ENCODE measurements at regions not wholly inside any gene's neighbourhood (a gene's known extent, or its start where the extent isn't known, plus 50 kb on each side); places are given as distances from the start of the nearest gene placed in this dataset.
A peak's percentile ranks its signal among the peaks of the same experiment; 100 is the strongest.
"Not testable (repeated sequence)": the region's sequence is repeated elsewhere in the genome, so short reads cannot be mapped to it uniquely, and the experiment has no call there.

DNA sequence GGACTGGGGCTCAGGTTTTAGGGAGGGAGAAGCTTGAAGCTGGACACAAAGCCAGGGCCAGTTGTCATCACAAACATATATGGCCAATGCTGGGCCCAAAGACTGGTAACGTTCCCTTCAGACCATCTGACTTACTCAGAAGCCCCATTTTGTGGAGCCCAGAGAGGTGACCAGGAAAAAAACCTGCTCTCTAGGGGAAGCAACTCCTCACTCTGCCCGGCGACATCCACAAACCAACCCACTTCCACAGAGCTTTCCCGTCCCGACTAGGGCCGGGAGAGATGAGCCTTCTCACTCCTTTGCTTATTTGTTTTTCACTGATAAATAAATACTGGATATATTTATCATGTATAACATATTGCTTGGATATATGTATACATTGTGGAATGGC is 180.9 kb upstream of the RTL1 start:
- DNase-seq (no peak), ATAC-seq (no peak)
- intact Hi-C loops (cut with DNase I) = no loop called here
- Histone ChIP-seq H3K9me3 (no peaks in the 10 kb centered on the region), H3K27ac (no peak overlapping the region), H3K4me1 (no peaks in the 10 kb centered on the region), H3K36me3 (no peaks in the 10 kb centered on the region), H3K4me3 (no peak overlapping the region), H3K27me3 (peaks cover 0 to 16% of the 10 kb centered on the region in 2 donors)
- TF ChIP-seq, protein P1, sequence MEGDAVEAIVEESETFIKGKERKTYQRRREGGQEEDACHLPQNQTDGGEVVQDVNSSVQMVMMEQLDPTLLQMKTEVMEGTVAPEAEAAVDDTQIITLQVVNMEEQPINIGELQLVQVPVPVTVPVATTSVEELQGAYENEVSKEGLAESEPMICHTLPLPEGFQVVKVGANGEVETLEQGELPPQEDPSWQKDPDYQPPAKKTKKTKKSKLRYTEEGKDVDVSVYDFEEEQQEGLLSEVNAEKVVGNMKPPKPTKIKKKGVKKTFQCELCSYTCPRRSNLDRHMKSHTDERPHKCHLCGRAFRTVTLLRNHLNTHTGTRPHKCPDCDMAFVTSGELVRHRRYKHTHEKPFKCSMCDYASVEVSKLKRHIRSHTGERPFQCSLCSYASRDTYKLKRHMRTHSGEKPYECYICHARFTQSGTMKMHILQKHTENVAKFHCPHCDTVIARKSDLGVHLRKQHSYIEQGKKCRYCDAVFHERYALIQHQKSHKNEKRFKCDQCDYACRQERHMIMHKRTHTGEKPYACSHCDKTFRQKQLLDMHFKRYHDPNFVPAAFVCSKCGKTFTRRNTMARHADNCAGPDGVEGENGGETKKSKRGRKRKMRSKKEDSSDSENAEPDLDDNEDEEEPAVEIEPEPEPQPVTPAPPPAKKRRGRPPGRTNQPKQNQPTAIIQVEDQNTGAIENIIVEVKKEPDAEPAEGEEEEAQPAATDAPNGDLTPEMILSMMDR (IDR thresholded peaks at IDR 0.05) = no peak

DNA sequence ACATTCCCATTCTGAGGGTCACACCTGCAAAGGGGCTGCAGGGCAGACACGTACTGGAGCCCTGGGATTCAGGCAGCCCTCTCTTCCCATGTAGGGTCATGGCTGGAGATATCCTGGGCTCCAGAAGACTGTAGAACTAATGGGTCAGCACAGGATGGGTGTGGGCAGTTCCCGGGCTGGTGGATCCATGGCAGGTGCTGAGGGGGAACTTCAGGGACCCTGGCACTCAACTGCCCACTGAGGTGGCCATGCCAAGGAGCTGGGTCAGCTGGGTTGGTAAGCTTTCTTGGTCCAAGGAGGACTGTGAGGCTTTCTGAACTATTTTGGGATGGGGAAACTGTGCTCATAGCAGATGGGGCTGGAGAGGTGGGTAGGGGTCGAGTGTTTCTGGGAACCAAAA is 183.4 kb upstream of the RTL1 start:
- DNase-seq = peak in 1 of 4 donors; percentile 41
- H3K27me3 ChIP-seq = peaks cover 0 to 10% of the 10 kb centered on the region in 2 donors
- no peak overlapping the region for H3K27ac ChIP-seq
- TF ChIP-seq, protein P1 (IDR thresholded peaks at IDR 0.05) = no peak
- intact Hi-C loops (cut with DNase I) = no loop called here
- H3K4me1 ChIP-seq = no peaks in the 10 kb centered on the region
- no peaks in the 10 kb centered on the region for H3K9me3 ChIP-seq
- H3K4me3 ChIP-seq = no peak overlapping the region
- H3K36me3 ChIP-seq = no peaks in the 10 kb centered on the region
- no peak for ATAC-seq

DNA sequence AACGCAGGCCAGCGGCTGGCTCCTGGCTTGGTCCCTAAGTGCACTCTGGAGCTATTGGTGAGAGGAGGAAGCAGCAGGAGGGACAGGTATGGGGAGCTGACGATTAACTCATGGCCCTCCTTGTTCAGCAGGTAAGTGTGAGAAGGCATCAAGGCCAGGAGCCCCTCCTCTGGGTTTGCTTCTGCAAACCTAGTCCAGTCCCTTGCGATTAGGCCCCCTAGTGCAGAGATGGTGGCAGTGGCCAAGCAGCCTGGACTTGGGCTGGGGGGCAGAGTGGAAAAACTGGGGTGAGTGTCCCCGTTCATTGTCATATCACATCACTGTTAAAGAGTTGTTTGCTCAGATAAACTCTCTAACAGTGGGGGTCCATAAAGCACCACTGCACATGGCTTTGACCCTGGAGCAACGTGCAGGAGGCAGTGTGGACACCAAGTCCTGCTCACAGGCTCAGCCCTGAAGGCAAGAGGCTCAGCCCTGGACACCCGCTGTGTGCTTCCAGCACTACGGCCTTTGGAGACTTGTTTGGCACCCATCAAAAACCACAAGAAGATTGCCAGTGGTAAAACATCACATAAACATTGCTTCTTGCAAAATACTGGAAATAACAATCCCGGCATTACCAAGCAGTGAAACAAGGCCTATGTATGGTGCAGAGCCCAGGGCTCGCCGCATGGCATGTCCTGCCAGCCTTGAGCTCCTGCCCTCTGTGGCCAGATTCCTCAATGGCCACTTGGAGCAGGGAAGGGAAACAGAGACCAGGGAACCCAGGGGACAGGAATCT is 184.3 kb upstream of the RTL1 start:
- H3K4me1 ChIP-seq = no peaks in the 10 kb centered on the region
- H3K9me3 ChIP-seq = no peaks in the 10 kb centered on the region
- H3K4me3 ChIP-seq = no peak overlapping the region
- DNase-seq (peak in 1 of 4 donors; percentile 25), ATAC-seq (no peak)
- H3K27ac ChIP-seq = no peak overlapping the region
- intact Hi-C loops (cut with DNase I) = no loop called here
- no peaks in the 10 kb centered on the region for H3K36me3 ChIP-seq
- peaks cover 0 to 5% of the 10 kb centered on the region in 2 donors for H3K27me3 ChIP-seq
- TF ChIP-seq, protein P1 (IDR thresholded peaks at IDR 0.05) = no peak

DNA sequence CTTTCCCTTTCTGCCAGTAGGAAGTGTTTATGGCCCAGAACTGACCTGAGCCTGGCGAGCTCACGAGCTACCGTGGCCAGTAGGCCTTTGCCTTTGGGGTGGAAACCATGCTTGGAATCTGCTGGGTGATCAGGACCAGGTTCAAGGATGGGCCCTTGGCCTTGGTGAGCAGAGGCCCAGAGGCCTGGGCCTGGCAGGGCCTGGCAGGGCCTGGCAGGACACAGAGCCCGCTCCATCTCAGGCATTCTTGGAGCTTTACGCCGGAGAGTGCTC is 184.8 kb upstream of the RTL1 start:
- peaks cover 0 to under 1% of the 10 kb centered on the region in 2 donors for H3K27me3 ChIP-seq
- intact Hi-C loops (cut with DNase I) = no loop called here
- DNase-seq (no peak), ATAC-seq (no peak)
- H3K27ac ChIP-seq = no peak overlapping the region
- H3K4me1 ChIP-seq = no peaks in the 10 kb centered on the region
- H3K9me3 ChIP-seq = no peaks in the 10 kb centered on the region
- TF ChIP-seq, protein P1 (IDR thresholded peaks at IDR 0.05) = no peak
- no peak overlapping the region for H3K4me3 ChIP-seq
- no peaks in the 10 kb centered on the region for H3K36me3 ChIP-seq

DNA sequence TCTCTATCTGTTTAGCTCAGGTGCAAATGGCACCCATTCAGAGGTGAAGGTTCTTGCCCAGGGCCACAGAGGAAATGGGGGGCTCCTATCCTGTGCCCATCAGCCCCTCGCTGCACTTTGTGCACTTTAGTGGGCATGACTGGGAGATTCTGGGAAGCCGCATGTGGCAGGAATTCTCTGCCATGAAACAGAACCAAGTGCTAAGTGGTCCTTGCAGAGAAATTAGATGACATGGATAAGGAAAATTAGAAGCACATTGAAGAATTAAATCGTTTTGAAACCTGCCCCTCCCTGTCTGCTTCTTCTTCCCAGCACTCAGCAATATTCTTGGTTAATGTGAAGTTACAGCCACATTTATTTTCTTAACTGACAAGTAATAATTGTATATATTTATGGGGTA is 185.2 kb upstream of the RTL1 start:
- Histone ChIP-seq H3K36me3 (no peaks in the 10 kb centered on the region), H3K4me1 (no peaks in the 10 kb centered on the region), H3K27me3 (no peaks in the 10 kb centered on the region), H3K4me3 (no peak overlapping the region), H3K27ac (no peak overlapping the region), H3K9me3 (no peaks in the 10 kb centered on the region)
- intact Hi-C loops (cut with DNase I) = no loop called here
- DNase-seq = no peak
- no peak for ATAC-seq
- TF ChIP-seq, protein P1 (IDR thresholded peaks at IDR 0.05) = no peak

DNA sequence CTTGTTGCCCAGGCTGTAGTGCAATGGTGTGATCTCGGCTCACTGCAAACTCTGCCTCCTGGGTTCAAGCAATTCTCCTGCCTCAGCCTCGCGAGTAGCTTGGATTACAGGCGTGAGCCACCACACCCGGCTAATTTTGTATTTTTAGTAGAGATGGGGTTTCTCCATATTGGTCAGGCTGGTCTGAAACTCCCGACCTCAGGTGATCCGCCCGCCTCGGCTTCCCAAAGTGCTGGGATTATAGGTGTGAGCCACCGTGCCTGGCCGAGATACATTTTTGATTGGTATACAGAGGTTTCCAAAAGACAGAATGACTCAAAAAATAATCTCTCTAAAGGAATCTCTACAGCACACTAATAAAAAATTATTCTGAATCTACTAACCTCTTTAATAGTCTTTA is 187.0 kb upstream of the RTL1 start:
- H3K4me3 ChIP-seq; intact Hi-C loops (cut with DNase I); ATAC-seq; H3K36me3 ChIP-seq; DNase-seq; H3K9me3 ChIP-seq; H3K4me1 ChIP-seq; H3K27ac ChIP-seq; H3K27me3 ChIP-seq: not testable (repeated sequence)

Data from left lung (tissue), 4 donors.